GM18502 (cell line): ENCODE measurements at regions not wholly inside any gene's neighbourhood (a gene's known extent, or its start where the extent isn't known, plus 50 kb on each side); places are given as distances from the start of the nearest gene placed in this dataset.
"Not testable (repeated sequence)": the region's sequence is repeated elsewhere in the genome, so short reads cannot be mapped to it uniquely, and the experiment has no call there.

Source experiments
- ATAC-seq: cut with Tn5 transposase; IDR thresholded peaks from one replicate; pipeline ENCODE4 v1.9.1; 2021; ENCODE audit warnings: mild to moderate bottlenecking; ENCODE audit not compliant: unreplicated experiment, poor library complexity

DNA sequence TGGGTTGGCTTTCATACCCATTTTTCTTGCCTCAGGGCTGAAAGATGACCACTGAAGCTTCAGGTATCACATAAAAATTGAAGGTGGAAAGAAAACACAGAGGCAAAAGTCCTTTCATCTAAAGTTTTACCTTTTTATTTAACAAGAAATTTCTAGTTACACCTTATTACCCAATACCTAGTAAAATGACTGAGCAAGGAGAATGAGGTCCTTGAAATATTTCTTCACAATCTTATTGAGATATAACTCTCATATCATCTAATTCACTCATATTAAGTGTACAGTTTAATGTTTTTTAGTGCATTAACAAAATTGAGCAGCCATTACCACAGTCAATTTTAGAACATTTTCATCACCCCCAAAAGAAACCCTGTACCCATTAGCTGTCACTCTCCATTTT lies 112.9 kb upstream of the ADTRP start:
- ATAC-seq: no peak

DNA sequence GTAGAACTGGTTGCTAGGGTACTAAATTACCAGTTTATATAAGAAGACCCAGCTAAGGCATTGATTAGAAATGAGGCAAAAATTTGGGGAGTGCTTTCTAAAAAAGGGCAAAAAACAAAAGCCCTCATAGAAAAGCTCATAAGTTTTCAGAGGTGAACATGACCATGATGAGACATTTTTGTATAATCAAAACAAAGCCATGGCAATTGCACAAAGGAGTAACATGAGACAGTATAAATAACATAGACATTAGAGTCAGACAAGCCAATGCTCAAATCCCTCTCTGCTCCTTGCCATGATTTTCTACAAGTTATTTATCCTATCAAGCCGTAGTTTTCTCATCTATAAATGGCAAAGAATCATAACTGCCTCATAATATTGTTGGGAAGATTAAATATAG lies 112.2 kb upstream of the ADTRP start:
- ATAC-seq: no peak

DNA sequence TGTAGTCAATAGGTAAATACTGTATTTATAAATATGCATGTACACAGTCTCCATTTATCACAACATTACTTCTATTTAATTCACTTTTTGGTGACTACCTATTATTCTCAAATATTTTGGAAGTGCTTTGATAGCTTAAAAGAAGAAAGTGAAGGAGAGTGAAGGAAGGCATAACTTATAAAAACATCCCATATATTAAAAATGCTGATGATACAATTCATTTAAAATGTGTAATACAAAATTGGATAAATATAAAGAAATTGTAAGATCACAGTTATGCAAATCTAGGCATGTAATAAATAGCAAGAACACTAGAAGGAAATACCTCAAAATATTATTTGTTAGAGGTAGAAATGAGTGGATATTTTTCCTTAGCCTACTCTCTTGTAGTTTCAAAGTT lies 111.6 kb upstream of the ADTRP start:
- ATAC-seq: no peak

DNA sequence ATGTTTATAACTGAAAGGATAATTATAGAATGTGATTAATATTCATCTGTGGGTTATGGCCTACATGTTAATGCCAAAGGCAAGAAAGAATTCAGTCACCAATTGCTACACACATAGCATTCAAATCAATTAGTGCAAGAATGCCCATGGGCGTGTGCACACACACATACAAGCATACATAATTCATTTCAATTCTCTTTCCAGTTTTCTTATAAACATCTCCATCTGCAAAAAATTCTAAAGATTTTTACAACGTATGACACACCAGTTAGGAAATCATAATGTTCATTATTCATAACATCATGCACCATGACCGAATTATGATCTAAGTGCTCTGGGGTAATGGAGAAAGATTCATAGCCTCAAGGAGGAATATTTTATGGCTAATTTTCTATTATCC lies 111.0 kb upstream of the ADTRP start:
- ATAC-seq: no peak

DNA sequence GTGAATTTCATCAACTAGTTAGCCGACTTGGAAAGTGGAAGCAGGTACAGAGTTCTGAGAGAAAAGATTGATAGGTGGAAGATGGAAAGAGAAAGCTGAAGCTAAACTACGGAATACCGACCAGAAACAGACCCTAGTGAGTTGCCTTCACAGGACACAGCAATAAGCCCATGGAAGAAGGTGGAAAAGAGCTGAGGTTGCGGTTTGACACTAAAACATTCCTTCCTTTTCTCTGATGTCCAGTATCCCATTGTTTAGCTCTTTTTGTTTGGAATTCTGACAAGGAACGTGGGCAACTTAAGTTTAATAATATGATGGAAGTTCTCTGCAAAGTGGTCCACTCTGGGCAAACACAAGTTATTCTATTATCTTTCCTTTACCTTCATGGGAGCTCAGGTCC lies 110.1 kb upstream of the ADTRP start:
- no peak for ATAC-seq

DNA sequence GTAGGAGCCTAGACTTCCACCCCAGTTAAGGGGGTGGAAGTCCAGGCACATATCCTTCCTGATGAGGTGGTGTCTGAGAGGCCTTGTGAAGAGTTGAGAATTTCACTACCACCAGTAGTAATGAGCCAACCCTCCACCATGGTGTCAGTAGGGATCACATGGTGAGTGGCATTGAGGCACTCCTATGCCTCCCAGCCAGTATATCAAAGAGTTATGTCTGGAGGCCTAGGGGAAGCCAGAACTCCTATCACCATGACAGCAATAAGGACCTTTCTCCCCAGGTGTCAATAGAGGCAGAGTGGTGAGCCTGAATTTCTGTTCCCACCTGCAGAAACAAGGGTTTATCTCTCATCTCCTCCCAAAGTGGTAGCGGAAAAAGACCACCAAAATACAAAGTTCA lies 106.6 kb upstream of the ADTRP start:
- ATAC-seq: no peak

DNA sequence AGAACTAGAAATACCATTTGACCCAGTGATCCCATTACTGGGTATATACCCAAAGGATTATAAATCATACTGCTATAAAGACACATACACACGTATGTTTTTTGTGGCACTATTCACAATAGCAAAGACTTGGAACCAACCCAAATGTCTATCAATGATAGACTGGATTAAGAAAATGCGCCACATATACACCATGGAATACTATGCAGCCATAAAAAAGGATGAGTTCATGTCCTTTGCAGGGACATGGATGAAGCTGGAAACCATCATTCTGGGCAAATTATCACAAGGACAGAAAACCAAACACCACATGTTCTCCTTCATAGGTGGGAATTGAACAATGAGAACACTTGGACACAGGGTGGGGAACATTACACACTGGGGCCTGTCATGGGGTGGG lies 104.9 kb upstream of the ADTRP start:
- not testable (repeated sequence) for ATAC-seq

DNA sequence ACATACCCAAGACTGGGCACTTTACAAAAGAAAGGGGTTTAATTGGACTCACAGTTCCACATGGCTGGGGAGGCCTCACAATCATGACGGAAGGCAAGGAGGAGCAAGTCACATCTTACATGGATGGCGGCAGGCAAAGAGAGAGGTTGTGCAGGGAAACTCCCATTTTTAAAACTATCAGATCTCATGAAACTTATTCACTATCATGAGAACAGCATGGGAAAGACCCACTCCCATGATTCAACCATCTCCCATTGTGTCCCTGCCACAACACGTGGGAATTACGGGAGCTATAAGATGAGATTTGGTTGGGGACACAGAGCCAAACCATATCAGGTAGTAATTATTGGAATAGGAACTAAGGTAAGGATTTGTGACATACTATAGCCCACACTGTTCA lies 101.6 kb upstream of the ADTRP start:
- ATAC-seq: not testable (repeated sequence)

DNA sequence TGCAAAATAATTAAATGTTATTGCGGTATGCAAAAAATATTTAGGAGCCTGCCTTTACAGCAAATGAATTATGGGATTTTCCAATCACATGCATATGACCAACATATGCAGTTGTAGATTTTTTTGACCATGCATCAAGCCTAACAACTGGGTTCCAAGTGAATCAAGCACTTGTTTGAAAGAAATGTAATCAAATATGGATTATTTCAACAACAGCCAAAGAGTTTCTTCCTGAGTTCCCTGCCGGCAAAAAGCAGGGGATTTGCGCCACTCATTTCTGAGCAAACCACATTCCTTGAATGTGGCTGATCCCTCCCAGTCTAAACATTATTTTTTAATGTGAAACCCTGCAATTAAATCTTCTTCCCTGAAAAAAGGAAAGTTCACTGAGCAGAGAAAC lies 100.1 kb upstream of the ADTRP start:
- ATAC-seq: no peak

DNA sequence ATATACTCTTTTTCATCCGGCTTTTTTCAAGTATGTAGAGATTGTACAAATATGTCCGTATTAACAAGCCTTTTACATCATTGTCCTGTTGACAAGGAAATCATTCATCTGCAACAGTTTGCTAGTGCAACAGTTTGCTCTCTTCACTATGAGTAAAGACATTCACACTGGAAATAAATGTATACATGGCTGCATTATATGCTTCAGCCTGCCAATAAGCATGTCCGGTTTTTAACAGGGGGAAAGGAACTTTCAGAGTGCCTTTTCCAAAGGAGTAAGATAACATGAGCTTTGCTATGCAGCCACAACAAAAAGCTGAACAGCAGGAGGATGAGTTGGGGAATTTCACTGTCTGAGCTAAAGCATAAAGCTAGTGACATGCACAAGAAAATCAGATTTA lies 99.4 kb upstream of the ADTRP start:
- no peak for ATAC-seq

DNA sequence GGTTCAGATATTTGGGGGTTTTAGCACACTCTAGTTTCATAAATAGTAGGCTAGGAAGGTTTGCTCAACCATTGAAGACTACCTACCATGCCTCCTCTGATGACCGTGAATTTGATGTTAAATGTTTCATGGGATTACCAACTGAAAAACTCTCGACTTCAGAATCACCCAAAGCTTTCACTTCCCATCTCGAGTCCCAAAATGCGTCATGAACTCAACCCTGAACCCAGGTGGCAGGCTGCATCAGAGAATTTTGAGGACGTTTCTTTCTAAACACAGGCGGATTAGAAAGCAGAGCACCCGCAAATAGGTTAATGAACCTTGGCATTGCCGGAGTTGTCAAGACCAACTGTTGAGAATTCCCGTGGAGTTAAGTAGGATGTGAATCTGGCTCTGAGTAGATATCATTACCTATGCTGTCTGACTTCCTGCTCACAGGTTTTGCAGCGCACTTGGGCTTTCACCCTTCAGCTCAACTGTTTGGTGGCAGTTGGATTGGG lies 98.4 kb upstream of the ADTRP start:
- peak; percentile 88 for ATAC-seq

DNA sequence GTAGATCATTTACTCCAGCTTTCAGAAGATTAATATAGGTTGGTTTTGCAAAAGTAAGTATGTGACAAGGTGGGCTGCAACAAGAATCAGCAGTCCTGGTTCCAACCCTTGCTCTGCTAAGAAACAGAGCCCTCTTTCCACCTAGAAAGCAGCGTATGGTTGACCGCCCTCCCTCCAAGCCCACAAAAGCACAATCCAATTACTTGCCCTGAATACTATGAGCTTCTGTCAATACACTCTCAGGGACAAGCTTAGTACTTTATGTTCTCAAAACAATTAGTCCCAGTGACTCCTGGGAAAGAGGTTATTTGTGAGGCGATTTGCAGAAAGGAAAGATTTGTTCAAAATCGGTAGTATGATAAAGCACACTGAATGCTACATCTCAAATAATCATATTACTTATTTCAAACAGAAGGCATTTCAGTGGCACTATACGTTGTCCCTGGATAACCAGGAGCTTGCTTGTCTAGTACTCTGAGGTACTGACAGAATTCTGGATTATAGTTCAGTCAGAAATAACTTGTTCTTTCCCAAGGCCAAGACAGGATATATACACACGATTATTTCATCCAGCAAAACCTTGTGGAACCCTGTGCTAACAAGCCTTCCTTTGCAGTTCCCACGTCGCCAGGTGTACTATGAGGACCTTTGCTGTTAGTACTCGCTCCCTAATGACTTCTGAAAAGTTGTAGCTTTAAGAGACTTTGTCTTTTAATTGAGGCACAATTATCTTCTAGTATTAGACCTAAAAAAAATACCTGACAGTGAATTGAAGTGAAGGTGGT lies 96.9 kb upstream of the ADTRP start:
- ATAC-seq: no peak

DNA sequence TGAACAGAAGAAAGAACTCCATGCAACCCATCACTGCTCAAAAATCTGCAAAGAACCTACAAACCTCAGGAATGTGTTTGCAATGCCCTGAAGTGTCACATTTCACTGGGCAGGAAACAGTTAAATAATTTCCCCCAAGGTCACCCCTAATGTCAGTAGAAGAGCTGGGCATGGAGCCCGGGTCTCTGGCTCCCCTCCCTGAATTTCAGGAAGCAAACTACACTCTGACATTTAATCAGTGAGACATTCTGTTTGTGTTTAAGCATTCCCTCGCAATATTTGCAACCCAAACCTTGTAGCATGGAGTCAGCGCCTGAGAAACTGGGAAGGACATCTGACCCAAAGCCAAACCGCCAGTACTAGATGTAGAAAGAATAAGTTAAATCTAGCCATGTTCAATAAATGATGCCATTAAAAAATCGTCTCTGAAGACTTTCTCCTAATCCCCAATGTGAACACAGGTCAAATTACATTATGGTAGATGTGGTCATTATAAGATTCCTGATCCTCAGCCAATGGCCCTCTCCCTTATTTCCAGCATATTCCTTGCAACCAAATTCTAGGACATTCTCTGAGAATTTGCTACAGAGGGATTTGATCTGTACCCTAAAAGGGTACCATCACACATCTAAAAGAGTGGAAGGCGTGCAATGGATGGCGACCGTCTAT lies 91.2 kb upstream of the ADTRP start:
- ATAC-seq: no peak

DNA sequence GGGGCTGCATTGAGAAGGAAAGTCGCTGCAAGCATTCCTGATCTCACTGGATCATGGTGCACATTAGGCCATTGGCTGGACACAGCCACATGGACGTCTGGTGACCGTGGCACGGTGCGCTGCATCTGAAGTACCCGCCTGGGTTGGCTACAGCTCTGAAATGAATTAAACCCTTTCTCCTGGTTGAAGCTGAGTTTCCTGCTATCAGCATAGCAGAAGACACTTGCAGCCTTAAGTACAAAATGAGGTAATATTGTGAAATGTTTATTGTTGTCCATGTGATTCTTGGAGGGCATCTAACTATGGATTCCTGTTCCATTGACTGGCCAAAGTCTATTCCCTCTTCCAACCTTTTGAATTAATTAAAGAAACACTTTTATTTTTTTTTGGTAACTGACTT lies 89.8 kb upstream of the ADTRP start:
- no peak for ATAC-seq

DNA sequence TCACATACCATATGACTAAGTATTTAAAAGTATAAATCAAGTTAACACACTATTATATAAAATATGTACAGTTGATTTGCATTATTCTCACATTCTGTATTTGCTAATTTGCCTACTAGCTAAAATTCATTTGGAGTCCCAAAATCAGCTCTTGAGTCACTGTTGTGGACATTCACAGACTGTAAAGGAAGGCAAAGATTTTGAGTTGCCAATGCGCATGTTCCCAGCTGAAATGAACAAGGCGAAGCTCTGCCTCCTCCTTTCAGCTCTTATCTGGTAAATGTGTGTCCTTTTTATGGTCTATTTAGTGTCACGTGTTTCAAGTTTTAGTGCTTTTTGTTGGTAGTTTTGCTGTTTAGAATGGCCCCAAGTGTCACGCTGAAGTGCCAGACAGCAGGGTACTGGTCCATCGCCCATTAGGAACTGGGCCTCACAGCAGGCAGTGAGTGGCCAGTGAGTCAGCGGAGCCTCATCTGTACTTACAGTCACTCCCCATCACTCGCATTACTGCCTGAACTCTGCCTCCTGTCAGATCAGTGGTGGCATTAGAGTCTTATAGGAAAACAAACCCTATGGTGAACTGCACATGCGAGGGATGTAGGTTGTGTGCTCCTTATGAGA lies 87.2 kb upstream of the ADTRP start:
- no peak for ATAC-seq

DNA sequence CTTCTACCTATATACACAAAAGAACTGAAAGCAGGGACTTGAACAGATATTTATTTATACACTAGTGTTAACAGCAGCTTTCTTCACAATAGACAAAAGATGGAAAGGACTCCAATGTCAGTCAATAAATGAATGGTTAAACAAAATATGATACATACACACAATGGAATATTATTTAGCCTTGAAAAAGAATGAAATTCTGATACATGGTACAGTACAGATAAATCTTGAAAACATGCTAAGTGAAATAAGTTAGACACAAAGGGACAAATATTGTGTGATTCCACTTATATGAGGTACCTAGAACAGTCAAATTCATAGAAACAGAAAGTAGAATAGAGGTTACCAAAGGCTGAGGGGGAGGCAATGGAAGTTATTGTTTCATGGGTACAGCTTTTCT lies 79.8 kb upstream of the ADTRP start:
- no peak for ATAC-seq

DNA sequence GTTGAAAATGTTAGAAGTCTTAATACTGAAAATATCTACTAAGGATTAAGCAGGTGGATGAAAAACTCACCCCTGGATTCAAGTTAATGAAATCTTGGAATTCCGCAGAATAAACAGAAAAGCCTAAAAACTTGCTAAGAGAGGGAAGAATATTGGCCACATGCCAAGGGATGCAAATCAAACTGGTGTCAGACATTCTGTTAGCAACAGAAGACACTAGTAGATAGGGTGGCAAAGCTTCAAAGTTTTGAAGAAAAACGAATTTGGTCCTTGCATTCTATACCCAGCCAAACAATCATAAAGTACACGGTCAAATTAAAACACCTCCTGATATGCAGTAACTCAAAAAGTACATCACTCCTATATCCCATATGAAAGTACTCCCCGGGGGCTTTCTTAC lies 77.1 kb upstream of the ADTRP start:
- ATAC-seq: no peak

DNA sequence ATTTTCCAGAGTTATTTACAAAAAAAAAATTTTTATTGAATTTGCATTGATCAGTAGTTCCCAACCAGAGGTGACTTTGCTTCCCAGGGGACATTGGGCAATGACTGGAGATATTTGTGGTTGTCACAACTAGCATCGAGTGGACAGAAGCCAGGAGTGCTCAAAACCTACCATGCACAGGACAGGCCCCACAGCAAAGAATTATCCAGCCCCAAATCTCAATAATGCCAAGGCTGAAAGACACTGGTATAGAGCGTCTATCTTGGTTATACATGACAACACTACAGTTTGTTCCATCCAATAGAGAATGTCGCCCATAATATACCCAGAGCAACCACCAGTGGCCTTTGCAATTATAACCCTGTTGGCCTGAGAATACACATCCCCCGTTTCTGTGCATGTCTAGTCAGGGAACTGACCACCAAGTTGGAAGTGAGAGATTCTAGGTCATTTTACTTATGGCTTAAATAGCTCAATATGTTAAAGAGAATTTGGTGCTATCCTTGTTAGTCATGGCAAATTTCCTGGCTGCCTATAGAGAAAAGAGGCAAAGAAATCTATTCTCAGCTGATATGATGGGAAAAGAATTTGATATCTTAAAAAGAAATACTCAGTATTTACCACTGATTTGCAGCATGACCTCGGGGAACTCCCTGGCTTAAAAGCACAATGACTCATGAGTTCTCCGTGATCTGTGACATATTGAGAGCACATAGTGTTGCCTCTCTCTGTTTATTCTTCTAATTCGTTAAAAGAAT lies 76.0 kb upstream of the ADTRP start:
- peak; percentile 59 for ATAC-seq

DNA sequence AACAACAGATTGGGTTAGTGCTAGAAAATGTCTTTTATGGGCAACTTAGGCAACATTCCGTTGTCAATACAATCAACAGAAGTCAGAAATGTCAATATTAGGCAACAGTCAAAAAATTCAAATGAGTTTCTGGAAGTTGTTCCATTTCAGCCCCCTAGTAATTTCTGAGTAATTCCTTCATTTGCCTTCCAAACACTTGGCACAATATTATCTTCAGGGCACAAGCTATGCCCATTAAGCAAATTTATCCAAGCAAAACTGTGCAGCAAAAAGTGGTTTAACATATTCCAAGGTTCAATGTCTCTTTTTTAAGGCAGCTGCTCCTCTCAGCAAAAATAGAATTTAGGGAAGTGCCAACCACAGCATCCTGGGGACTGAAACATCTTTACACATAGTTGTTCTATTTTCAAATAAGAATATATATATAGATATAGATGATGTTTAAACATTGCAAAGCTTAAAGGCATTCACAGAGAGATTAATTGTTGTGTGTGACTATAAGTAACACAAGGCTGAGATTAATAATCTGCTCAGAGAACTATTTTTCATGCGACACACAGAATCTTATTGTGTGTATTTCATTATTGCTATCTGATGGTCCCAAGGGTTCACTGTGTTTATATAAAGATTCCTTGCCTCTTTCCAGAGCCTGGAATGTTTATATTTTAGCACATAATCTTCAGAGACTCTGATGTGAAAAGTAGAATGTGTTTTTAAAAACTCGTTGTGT lies 75.2 kb upstream of the ADTRP start:
- no peak for ATAC-seq

DNA sequence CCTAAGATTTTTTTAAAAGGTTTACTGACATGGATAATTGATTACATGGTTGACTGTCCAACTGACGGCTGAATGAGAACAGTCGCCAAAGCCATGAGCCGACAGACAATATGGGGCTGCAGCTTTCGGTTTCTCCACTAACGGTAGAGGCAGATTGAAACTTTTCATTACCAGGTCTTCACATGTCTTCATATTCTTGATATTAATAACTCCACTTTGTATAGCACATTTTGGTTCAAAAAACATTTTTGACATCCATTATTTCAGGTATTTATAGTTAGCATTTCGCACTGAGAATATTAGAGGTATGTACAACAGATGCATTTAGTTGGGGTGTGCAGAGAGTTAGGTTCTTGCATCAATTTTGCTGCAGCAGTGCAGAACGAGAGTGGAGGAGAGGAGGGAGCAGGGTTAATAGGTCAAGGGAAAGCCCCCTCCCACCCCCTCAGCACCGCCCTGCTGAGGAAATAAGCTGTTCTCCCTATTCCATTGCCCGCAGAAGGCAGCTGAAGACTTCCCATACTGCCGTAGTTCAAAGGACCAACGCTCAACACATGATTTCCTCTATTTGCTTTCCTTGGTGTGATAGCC lies 73.6 kb upstream of the ADTRP start:
- no peak for ATAC-seq
